GM21390 (cell line): ENCODE measurements at regions not wholly inside any gene's neighbourhood (a gene's known extent, or its start where the extent isn't known, plus 50 kb on each side); places are given as distances from the start of the nearest gene placed in this dataset.

ENCODE experiments used
- ATAC-seq: cut with Tn5 transposase; IDR thresholded peaks from one replicate; pipeline ENCODE4 v1.9.1; 2021; ENCODE audit not compliant: unreplicated experiment

DNA sequence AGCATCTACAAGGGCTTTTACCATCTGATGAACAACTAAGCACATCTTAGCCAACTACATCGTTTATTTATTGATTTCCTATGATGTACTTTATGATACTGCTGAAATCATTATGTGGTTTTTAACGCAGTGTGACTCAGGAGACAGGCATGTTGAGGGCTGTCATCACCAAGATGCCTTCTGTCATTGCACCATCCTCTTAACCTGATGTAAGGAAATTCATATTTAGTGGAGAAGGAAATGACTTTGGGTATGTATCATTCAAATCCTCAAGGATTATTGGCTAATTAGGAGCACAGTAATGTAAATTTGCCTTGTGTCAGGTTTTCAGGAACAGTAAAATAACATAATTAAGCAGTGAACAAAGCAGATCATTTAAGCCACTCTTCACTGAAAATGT lies 138.5 kb upstream of the MGMT start:
- ATAC-seq, result no peak

DNA sequence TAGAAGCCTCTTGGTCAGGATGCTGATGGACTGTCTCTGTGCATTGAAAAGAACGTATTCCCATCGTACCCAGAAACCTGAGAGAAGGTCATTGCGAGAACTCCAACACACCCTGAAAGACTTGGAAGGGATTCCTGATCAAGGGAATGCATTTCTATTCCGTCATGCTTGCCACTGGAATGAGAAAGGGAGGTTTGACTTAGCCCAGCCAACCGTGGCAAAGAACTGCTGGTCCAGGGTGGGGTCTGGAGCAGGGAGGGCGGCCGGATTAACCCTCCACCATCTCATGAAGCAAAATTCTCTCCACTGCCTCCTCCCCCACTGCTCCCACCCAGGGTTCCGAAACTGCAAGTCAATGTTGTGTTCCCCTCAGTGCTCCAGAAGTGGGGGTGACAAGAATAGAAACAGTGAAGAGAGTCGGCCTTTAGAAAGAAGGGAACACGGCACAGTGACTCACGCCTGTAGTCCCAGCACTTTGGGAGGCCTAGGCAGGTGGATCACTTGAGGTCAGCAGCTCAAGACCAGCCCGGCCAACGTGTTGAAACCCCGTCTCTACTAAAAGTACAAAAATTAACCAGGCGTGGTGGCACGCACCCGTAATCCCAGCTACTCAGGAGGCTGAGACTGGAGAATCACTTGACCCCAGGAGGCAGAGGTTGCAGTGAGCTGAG lies 137.5 kb upstream of the MGMT start:
- no peak for ATAC-seq

DNA sequence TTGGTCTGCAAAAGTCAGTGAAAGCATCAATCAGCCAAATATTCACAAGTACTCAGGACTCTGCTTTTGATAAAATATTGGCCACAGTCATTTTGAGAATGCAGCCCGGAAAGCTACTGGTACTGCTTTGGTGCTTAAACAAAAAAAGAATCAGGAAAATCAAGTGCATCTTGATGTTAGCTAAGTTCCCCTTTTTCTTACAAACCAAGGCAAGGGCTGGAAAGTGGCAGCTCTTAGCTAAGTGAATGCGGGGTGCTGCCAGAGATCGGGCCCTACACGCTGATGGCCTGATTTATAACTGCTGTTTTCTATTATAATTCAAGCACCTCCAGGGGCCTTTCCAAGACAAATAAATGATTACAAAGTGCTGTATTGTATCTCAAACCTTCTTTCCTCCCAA lies 136.8 kb upstream of the MGMT start:
- no peak for ATAC-seq

DNA sequence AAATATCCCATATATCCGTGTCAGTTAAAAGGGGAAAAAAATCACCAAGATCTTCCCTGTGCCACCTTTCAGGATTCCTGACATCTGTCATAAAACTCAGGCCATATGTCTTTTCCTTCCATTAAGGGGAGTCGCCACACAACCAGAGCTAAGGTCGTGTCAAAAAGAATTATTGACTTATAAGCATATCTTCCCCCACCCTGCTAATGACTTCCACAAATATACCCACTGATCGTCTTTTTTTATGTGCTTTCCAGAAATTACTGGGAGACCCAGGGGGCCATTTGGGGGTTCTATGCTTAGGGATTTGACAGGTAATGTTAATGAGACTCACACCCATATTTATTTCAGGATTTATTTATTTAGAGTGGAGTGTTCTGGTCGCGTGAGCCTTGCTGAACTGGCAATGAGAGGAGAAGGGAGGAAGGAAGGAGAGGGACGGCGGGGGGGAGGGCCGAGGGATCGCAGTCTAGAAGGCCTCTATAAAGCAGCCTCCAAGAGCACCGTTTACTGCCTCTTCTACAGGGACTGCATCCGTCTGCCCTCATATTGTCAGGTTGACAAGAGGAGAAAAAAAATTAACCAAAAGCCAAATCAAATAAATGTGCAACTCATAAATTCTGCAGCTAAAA lies 135.7 kb upstream of the MGMT start:
- no peak for ATAC-seq

DNA sequence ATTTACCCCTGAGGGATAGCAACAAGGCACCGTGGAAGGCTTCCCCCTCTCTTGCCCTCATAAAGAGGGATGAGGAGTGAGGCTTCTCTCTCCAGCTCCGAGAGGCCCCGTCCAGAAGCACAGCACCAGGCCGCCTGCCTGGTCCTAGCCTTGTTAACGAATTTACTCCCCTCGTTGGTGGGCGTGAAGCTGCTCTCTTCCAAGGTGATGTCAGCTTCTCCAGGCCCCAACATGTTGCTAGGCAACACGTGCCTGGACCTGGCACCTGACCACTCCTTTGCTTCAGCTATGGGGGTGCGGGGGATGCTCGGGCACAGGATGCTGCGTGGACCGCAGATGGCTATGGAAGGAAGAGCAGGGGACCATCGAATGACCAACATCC lies 135.2 kb upstream of the MGMT start:
- ATAC-seq, result no peak

DNA sequence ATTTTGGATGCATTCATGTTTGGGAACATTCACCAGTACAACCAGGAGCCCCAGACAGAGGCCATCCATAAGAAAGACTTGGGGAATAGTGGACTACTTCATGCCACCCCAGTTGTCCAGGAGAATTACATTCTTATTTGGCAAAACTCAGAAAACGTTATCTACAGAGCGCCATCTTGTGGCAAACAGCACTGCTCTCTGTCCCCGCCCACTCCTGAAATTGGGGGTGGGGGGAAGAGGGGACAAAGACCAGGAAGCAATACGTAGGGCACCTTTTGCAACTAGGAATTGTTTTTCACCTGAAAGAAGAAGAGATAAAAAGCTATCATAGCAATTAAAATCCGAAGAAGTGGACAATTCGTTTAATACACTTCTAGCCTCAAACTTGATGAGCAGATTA lies 134.6 kb upstream of the MGMT start:
- ATAC-seq, result no peak

DNA sequence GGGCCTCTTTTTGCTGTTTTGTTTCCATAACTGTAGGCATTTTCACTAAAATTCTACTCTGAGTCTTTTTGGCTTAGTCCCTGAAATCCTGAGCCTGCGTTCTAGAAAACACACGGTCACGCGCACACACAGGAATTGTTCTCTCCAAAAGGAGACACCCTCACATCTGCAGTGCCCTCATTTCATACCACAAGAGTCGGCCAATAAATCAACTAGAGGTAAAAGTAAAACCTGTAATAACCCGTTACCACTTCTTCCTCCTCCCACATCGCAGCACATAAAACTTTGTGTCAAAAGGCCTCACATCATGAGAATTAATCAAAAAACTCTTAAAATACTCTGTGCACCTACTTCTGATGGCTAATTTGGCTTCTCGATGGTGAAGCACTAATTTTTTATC lies 133.3 kb upstream of the MGMT start:
- no peak for ATAC-seq

DNA sequence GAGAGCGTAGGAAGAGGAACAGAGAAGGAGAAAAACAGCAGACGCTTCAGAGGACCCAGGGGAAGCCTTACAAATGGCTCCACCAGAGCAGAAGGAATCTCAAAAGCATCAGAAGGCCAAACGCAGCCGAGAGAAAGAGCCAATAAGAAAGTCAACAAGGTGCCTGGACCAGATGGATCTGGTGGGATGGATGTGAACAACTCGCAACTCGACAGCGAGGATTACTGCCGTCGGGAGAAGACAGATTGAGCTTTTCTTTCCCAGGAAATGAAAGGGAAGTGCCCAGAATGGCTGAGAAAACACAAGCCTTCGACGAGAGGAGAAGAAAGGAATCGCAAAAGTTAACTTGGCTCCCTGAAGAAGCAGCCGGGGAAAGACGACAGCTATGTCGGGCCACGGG lies 132.8 kb upstream of the MGMT start:
- no peak for ATAC-seq

DNA sequence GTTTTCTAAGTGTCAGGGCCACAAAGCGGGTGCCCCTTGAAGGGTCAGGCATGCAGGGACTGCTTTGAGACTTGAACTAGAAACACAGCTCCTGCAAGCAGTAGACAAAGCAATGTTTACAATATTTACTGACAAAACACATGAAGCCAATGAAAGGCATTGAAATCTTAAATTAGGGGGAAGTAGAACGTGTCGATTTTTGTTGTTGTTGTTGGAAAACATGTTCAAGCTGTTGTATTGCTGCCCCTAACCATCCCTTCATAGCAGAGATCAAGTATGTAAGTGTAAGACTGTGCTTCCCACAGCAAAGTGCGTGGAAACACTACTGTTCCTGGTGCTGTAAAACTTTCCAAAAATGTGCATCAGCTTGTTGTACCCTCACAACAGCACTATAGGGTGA lies 131.6 kb upstream of the MGMT start:
- no peak for ATAC-seq

DNA sequence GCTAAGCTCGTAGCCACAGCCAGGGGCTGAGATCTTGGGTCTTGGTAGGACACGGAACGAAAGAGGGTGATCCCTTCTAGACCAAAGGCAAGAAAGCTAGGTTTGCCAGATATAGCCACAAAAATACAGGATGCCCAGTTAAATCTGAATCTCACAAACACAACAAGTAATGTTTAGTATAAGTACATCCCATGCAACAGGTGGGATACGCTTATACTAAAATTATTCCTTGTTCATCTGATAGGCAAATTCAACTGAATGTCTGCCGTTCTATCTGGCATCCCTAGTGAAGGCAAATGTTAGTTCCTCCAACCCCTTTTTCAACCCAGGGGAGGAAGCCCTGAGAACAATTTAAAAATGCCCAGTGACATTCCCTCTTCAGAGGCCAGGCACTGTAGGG lies 131.1 kb upstream of the MGMT start:
- ATAC-seq, result no peak

DNA sequence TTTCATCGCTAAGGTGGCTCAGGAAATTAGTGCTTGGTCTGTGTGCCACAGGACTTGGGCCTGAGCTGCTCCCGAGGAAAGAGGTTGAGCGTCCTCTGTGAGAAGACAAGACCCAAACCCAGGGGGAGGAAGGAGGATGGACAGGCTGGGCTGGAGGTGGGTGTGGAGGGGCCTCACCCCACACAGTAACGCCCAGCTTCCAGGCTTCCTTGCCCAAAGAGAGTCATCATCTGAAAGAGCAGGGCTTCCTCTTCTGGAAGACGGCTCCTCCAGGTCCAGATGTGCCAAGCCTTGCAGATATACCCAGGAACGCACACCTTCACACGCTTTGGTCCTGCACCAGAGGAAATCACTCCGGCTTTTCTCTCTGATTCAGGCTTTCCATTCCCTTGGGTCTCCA lies 127.8 kb upstream of the MGMT start:
- no peak for ATAC-seq

DNA sequence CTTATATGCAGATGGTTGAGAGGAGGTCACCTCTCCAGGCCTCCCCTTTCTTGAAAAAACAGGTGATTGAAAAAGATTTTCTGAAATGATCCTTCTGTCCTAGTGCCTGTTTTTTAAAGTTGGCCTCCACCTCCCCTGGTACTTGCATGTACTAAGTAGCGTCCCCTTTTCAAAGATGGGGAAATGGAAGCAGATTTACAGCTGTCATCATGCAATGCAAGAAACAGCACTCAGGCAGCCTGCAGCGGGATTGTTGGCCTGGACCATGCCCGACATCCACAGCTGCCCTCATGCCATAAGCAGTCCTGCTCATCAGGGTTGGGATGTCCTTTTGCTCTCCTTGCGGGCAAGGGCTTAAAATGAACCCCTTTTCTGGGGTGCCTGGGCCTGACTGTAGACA lies 127.2 kb upstream of the MGMT start:
- no peak for ATAC-seq

DNA sequence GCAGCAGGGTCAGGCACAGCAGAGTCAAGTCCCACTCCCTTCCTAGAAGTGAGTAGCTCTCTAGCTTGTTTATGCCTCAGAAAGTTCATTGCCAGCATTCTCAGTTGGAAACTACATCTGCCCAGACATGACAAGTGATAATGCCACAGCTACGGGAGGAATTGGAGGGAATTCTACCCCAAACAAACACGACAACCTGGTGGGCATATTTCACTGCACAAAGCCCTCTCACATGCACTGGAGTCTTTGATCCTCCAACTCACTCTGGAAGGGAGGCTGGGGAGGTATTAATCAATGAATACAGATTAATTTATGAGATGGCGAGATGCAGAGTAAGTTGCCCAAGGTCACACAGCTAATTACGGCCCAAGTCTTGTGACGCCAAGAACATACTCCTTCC lies 126.0 kb upstream of the MGMT start:
- ATAC-seq, result no peak

DNA sequence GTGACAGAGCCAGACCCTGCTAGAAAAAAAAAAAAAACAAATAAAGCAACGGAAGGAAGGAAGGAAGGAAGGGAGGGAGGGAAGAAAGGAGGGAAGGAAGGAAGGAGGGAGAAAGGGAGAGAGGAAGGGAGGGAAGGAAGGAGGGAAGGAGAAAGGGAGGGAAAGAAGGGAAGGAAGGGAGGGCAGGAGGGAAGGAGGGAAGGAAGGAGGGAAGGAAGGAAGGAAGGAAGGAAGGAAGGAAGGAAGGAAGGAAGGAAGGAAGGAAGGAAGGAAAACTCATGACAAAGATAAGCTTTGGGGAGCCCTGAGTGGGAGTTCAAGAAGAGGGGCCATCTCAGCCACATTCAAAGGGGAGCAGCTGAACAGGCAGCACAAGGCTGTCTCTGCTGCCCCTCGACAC lies 124.7 kb upstream of the MGMT start:
- no peak for ATAC-seq

DNA sequence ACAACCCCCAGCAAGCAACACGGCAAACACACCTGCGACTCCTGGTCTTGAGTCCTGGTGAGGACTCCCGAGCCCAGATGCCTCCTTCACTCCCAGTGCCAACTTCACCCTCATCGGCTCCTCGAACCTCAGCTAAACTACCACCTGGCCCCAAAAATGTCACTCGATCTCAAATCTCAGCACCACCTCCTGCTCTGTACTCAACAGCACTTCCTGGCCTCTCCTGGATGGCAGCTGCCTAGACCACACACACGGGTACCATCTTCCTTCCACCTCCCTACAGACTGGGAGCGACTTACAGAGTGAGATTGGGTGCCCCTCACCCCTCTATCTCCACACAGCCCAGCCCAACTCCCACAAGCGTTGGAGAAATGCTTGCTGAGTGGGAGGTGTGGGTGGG lies 123.9 kb upstream of the MGMT start:
- ATAC-seq, result no peak

DNA sequence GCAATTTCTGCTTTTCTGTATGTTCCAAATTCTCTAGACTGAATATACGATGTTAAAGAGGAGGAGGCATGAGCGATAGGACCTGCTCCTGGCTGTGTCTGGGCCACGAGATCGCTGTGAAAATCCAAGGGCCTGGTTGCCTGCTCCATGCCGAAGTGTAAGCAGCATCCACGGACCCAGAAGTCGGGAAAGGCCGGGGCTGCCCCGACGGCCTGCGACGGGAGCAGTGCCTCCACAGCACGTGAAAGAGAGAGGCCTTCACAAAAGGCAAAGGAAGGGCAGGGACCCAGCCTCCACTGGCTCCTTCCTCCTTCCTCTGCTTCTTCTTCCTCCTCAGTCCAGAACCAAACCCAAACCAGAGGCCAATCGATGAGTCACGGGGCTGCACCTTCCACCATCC lies 122.9 kb upstream of the MGMT start:
- no peak for ATAC-seq

DNA sequence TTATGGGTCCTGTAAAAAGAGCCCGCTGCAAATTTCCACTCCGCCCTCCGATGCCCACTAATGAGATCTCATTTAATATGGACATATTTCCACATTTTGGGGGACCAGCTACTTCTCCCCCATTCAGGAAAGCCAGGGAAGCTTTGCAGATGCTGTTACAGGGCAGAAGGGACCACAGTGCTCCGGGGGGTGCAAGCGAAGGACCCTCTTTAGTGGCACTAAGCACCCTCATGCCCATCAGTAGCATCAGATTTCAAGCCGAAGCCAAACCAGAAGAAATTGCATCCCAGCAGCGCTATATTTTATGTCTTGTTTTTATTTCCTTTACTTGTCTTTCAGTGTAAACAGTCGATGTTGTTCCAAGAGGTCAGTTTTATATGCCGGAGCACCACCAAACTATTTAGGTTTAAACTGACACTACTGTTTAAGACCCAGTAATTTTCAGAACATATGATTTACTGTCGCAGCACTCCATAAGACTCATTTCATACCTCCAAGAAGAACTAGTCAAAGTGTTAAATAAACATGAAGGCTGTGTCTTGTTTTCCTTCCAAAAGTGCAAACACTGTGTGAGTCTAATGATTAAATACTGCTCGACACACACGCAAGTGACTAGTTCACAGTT lies 122.2 kb upstream of the MGMT start:
- no peak for ATAC-seq

DNA sequence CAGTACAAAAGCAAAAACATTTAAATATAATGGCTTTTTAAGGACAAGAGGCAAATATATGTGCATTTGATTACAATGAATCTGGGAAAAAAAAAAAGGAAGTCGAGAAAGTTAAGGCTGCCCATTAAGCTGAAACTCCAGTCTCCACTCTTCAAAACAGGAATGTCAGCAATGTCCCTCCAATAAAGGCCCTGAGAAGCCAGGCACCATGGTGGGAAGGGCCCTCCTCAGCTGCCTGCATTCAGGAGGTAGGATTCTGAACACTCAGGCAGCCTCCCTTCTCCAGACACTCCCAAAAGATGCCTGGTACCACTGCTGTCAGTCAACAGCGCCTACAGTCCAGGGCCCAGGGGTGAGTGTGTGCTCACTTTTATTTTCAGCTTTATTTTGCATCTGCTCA lies 121.3 kb upstream of the MGMT start:
- ATAC-seq, result no peak

DNA sequence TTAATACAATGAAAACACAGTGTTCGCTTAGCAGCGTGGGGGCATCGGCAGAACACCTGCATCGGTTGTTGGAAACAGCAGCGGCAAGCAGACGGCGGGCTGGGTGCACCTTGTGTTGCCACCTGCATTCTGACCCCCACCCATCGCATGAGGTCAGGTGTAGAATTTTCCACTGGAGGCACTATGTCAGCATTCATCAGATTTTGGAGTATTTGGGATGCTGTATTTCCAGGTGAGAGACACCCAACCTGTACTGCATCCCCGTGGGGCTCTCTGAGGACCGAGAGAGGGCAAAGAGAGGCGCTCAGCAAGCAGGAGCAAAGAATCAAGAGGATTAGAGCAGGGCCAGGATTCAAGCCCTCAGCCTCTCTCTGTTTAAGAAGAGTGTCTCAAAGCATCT lies 116.4 kb upstream of the MGMT start:
- ATAC-seq, result no peak

DNA sequence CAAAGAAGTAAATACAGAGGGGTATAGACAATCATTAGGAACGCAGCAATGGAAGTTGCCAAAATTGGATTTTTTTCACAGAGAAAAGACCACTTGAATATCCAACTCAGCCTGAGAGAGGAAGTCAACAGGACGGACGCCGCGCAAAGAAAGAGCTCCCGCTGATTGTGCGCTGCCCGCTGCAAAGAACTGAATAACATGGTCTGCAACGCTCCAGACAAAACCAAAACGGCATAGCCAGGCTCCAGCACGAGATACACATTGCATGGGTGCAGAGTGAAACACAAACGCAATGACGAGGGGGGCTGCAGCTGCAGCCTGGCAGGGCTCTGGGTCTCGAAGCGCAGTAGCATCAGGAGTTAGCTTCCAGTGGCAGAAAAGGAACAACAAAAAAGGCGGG lies 113.9 kb upstream of the MGMT start:
- no peak for ATAC-seq

DNA sequence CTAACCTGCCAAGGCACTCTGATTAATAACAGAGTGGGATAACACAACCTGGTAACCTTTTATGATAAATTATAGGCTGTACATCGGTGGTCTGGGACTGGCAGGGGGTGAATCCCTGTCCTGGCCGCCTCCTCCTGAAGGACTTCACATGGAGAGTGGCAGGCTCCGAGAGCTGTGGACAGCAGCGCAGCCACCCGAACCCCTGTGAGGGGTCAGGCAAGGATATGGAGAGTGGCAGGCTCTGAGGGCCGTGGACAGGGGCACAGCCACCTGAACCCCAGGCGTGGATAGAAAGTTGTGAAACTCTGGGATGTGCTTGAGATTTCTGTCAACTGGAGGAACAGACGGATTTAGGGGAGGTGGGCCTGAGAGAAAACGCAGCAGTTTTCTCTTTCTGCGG lies 107.0 kb upstream of the MGMT start:
- no peak for ATAC-seq

DNA sequence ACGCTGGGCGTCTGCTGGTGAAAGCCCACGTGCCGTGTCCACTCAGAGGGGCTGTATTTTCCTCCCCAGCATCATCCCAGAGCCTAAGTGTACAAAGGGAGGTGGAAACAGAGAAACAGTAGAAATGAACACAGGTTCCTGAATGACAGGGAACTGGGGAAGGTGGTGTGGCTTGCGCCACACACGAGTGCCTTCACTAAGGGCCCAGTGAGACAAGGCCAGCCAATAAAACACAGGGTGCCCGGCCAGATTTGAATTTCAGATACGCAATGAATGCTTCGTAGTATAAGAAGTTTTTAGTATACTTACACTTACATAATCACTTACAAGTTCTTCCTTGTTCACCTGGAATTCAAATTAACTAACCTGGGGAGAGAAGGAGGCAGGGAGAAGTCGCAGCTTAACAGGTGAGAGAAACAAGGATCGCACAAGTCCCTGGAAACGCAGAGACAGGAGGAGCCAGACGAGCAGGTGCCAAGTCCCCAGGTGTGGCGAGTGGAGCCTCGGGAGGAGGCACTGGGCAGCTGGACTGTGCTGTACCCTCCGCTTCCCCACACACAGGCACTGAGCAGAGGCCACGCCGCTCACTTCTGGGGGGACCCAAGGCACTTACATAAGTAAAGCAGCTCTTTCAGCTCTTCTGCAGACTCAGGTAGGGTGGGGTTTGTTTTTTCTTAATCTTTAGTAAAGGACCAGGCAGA lies 105.2 kb upstream of the MGMT start:
- ATAC-seq, result no peak
